Sigmoid colon (tissue), 6 donors: ENCODE measurements at regions not wholly inside any gene's neighbourhood (a gene's known extent, or its start where the extent isn't known, plus 50 kb on each side); places are given as distances from the start of the nearest gene placed in this dataset.

Source experiments
- DNase-seq: peaks from one replicate; pipeline ENCODE4 v3.0.0-alpha.2; 2019
- H3K27ac ChIP-seq, 4 donors: fragments of 200-600 bp; sonication (generic); one replicate each; pipeline ENCODE4 v1.5.1; 2016 to 2019; ENCODE audit warnings: mild to moderate bottlenecking in 1 of 4
- H3K27me3 ChIP-seq, 3 donors: fragments of 200-600 bp; sonication (generic); one replicate each; pipeline ENCODE4 v1.5.1; 2019; ENCODE audit warnings: mild to moderate bottlenecking in 1 of 3
- H3K36me3 ChIP-seq, 4 donors: fragments of 200-600 bp; sonication (generic); one replicate each; pipeline ENCODE4 v1.5.1; 2016 to 2019
- H3K4me1 ChIP-seq, 4 donors: fragments of 200-600 bp; sonication (generic); one replicate each; pipeline ENCODE4 v1.5.1; 2017 to 2019
- H3K4me3 ChIP-seq, 4 donors: fragments of 200-600 bp; sonication (generic); one replicate each; pipeline ENCODE4 v1.5.1; 2017 to 2019; ENCODE audit warnings: mild to moderate bottlenecking in 2 of 4, moderate library complexity in 1 of 4
- H3K9me3 ChIP-seq, 4 donors: fragments of 200-600 bp in 3 of 4; sonication (generic) in 3 of 4; one replicate each; pipeline versions ENCODE4 v1.5.1 to v1.6.1; 2013 to 2019
- EP300 ChIP-seq, 4 donors: sonication (generic); formaldehyde crosslinking; IDR thresholded peaks; one replicate each; pipeline ENCODE4 v1.6.1; 2017; ENCODE audit warnings: antibody characterized with exemption in 4 of 4
- POLR2A ChIP-seq, 2 donors: fragments of 450-650 bp; IDR thresholded peaks; one replicate each; pipeline ENCODE4 v1.6.1; 2016; ENCODE audit warnings: antibody characterized with exemption in 2 of 2, mild to moderate bottlenecking in 2 of 2, moderate library complexity in 2 of 2
- POLR2AphosphoS5 ChIP-seq, 4 donors: sonication (generic); formaldehyde crosslinking; IDR thresholded peaks; one replicate each; pipeline ENCODE4 v1.6.1; 2017; ENCODE audit warnings: antibody characterized with exemption in 4 of 4
- WGBS, 2 donors: extraction: QIAGEN DNeasy Blood & Tissue Kit; methylation state at CpG; one replicate each; pipeline ENCODE4 v1.1.7; 2013; 5-methylcytosine and 5-hydroxymethylcytosine counted together
- intact Hi-C: fragments of 100-400 bp; cut with DNase I; formaldehyde crosslinking; loops from one replicate; pipeline ENCODE4 v1.15.1; 2023
- TF ChIP-seq, protein P1 (sequence below), 4 experiments: fragments of 450-650 bp in 3 of 4; fragments of 200-600 bp in 1 of 4; IDR thresholded peaks; one replicate each; pipeline ENCODE4 v1.5.1; 2016 to 2019; ENCODE audit warnings: antibody characterized with exemption in 4 of 4, mild to moderate bottlenecking in 3 of 4, moderate library complexity in 2 of 4
- donor health status: healthy with polysubstance abuse.
- donor health status: healthy.

DNA sequence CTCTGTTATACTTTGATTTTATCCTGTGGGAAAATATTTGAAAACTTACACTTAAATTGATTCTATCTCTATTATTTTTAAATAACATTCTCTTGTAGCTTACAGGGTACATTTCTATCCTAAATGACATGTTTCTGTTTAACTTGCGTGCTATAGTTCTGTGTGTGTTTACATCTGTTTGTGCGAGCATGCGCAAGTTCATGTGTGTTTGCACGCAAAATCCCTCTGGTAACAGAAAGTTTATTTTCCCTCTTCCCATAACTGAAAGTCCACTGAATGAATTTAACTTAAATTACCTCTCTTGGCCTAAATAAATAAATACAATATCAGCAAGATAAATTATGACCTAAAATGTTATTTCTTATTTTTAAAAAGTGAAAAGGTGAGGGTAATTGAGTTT, 117.3 kb upstream of the NEO1 start:
- 92 to 93% methylated on average over 4 of the region's 4 CpGs for WGBS, 2 donors
- H3K36me3 ChIP-seq, result no peaks in the 10 kb centered on the region
- H3K4me1 ChIP-seq, result no peaks in the 10 kb centered on the region
- TF ChIP-seq EP300 (IDR thresholded peaks at IDR 0.05) (no peak), POLR2A (IDR thresholded peaks at IDR 0.05) (no peak), POLR2AphosphoS5 (IDR thresholded peaks at IDR 0.05) (no peak)
- TF ChIP-seq, protein P1, sequence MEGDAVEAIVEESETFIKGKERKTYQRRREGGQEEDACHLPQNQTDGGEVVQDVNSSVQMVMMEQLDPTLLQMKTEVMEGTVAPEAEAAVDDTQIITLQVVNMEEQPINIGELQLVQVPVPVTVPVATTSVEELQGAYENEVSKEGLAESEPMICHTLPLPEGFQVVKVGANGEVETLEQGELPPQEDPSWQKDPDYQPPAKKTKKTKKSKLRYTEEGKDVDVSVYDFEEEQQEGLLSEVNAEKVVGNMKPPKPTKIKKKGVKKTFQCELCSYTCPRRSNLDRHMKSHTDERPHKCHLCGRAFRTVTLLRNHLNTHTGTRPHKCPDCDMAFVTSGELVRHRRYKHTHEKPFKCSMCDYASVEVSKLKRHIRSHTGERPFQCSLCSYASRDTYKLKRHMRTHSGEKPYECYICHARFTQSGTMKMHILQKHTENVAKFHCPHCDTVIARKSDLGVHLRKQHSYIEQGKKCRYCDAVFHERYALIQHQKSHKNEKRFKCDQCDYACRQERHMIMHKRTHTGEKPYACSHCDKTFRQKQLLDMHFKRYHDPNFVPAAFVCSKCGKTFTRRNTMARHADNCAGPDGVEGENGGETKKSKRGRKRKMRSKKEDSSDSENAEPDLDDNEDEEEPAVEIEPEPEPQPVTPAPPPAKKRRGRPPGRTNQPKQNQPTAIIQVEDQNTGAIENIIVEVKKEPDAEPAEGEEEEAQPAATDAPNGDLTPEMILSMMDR (IDR thresholded peaks at IDR 0.05), result no peak
- no peaks in the 10 kb centered on the region for H3K9me3 ChIP-seq
- no peak overlapping the region for H3K4me3 ChIP-seq
- intact Hi-C loops, result no loop called here
- no peaks in the 10 kb centered on the region for H3K27me3 ChIP-seq
- no peak overlapping the region for H3K27ac ChIP-seq
- DNase-seq, result no peak

DNA sequence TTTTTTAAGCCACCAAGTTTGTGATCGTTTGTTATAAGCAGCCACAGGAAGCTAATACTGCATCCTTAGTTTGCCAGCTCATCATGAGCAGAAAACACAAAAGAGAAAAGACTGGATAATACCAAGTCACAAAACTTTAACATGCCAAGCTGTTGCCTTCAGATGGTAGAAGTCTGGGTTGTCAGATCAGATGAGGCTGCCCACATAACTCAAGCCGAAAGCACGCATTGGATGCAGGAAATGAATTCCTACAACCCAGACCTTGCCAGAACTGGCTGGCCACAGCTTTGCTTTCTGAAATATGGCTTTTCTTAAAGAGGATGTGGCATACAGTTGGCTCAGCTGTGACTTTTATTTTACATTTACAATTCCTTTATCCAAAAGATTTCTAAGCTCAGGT, 118.3 kb upstream of the NEO1 start:
- Histone ChIP-seq H3K27me3 (no peaks in the 10 kb centered on the region), H3K4me1 (no peaks in the 10 kb centered on the region), H3K36me3 (no peaks in the 10 kb centered on the region), H3K27ac (no peak overlapping the region), H3K4me3 (no peak overlapping the region), H3K9me3 (no peaks in the 10 kb centered on the region)
- no peak for TF ChIP-seq POLR2A (IDR thresholded peaks at IDR 0.05)
- TF ChIP-seq POLR2AphosphoS5 (IDR thresholded peaks at IDR 0.05), result no peak
- no peak for TF ChIP-seq EP300 (IDR thresholded peaks at IDR 0.05)
- TF ChIP-seq, protein P1 (IDR thresholded peaks at IDR 0.05), result no peak
- 57 to 82% methylated on average over 3 of the region's 3 CpGs for WGBS, 2 donors
- no peak for DNase-seq
- intact Hi-C loops, result no loop called here

DNA sequence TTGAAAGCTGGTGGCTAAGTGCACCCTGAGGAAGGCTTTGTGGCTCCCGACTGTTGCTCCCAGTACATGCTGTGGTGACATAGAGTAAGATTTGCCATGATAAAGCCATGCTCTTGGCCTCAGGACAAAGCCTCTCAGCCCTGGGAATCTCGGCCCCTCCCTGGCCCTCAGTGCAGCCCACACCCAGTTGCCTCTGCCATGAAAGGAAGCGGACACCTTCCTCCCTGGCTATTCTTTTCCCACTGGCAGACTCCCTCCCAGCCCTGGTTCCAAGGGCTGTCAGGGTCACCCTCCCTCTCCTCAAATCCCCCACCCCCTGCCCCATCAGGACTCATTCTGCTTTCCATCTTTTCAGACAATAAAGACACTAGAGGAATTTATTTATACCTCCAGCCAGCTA, 119.8 kb upstream of the NEO1 start:
- Histone ChIP-seq H3K4me1 (no peaks in the 10 kb centered on the region), H3K4me3 (no peak overlapping the region), H3K27me3 (no peaks in the 10 kb centered on the region), H3K9me3 (no peaks in the 10 kb centered on the region), H3K36me3 (no peaks in the 10 kb centered on the region), H3K27ac (no peak overlapping the region)
- no peak for TF ChIP-seq EP300 (IDR thresholded peaks at IDR 0.05)
- no peak for TF ChIP-seq POLR2A (IDR thresholded peaks at IDR 0.05)
- WGBS, 2 donors, result 89 to 90% methylated on average over 3 of the region's 3 CpGs
- DNase-seq, result no peak
- intact Hi-C loops, result no loop called here

DNA sequence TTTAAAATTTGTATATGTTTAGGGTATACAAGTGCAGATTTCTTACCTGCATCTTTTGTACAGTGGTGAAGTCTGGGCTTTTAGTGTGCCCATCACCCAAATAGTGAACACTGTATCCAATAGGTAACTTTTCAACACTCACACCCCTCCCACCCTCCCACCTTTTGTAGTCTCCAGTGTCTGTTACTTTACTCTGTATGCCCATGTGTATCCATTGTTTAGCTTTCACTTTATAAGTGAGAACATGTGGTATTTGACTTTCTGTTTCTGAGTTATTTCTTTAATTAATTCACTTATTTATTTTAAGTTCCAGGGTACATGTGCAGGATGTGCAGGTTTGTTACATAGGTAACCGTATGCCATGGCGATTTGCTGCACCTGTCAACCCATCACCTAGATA, 124.8 kb upstream of the NEO1 start:
- no peak for DNase-seq
- no peak overlapping the region for H3K4me3 ChIP-seq
- TF ChIP-seq, protein P1 (IDR thresholded peaks at IDR 0.05), result no peak
- TF ChIP-seq EP300 (IDR thresholded peaks at IDR 0.05), result no peak
- no peak for TF ChIP-seq POLR2A (IDR thresholded peaks at IDR 0.05)
- no peak for TF ChIP-seq POLR2AphosphoS5 (IDR thresholded peaks at IDR 0.05)
- no peaks in the 10 kb centered on the region for H3K4me1 ChIP-seq
- no peaks in the 10 kb centered on the region for H3K9me3 ChIP-seq
- H3K27ac ChIP-seq, result no peak overlapping the region
- 96 to 97% methylated on average over 2 of the region's 2 CpGs for WGBS, 2 donors
- intact Hi-C loops, result no loop called here
- no peaks in the 10 kb centered on the region for H3K36me3 ChIP-seq
- H3K27me3 ChIP-seq, result no peaks in the 10 kb centered on the region

GRCh38 chr15:72925661-72926060, 126.6 kb upstream of the NEO1 start:
- H3K9me3 ChIP-seq, result no peaks in the 10 kb centered on the region
- H3K36me3 ChIP-seq, result no peaks in the 10 kb centered on the region
- H3K27ac ChIP-seq, result no peak overlapping the region
- WGBS, 2 donors, result 84 to 96% methylated on average over 2 of the region's 2 CpGs
- no peaks in the 10 kb centered on the region for H3K4me1 ChIP-seq
- TF ChIP-seq, protein P1 (IDR thresholded peaks at IDR 0.05), result no peak
- TF ChIP-seq POLR2A (IDR thresholded peaks at IDR 0.05), result no peak
- intact Hi-C loops, result no loop called here
- H3K27me3 ChIP-seq, result no peaks in the 10 kb centered on the region
- DNase-seq, result no peak
- H3K4me3 ChIP-seq, result no peak overlapping the region
